GM23248 (cell line): ENCODE measurements at regions not wholly inside any gene's neighbourhood (a gene's known extent, or its start where the extent isn't known, plus 50 kb on each side); places are given as distances from the start of the nearest gene placed in this dataset.

Experiments
- EZH2 ChIP-seq: fragments of 200-600 bp; sonication (generic); IDR thresholded peaks from 2 replicates; pipeline ENCODE4 v1.6.1; 2018; ENCODE audit warnings: antibody characterized with exemption, mild to moderate bottlenecking; ENCODE audit not compliant: insufficient read depth, poor library complexity, severe bottlenecking
- EZH2phosphoT487 ChIP-seq: fragments of 200-600 bp; sonication (generic); IDR thresholded peaks from 2 replicates; pipeline ENCODE4 v1.6.1; 2018; ENCODE audit warnings: antibody characterized with exemption, moderate library complexity, mild to moderate bottlenecking, low read depth; ENCODE audit not compliant: insufficient read depth

GRCh38 chr16:8436931-8437330, 153.4 kb downstream of the TMEM114 start:
- no peak for TF ChIP-seq EZH2phosphoT487
- TF ChIP-seq EZH2 = no peak
